Panc1 (cell line): ENCODE measurements at regions not wholly inside any gene's neighbourhood (a gene's known extent, or its start where the extent isn't known, plus 50 kb on each side); places are given as distances from the start of the nearest gene placed in this dataset.

Experiments
- CTCF ChIP-seq: fragments of 450-650 bp; IDR thresholded peaks from 2 replicates; pipeline ENCODE4 v1.5.1; 2017; ENCODE audit warnings: mild to moderate bottlenecking
- POLR2AphosphoS5 ChIP-seq: IDR thresholded peaks from 2 replicates; pipeline ENCODE4 v1.6.1; 2012; ENCODE audit warnings: mild to moderate bottlenecking, low read depth, low read length, moderate library complexity

DNA sequence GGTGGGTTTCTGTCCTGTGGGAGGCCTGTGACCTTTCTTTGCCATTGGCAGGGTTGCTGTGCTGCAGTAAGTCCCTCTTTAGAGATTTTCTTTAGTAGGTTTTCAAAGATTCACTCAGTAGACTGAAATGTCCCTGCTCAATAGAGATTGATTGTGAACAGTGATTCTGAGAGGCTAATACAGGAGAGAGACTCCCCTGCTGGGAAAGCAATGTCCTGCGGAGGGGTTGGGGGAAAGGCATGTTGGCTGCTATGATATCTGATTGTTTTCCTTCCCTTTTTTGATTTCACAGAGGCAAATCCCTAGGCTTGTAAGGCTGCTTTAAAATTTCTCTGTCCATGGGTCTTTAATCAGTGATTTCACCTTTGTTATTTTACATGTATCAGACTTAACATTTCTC, 589.9 kb downstream of the ADGRL2 start:
- TF ChIP-seq CTCF (no peak), POLR2AphosphoS5 (no peak)
